Activated naive CD4-positive, alpha-beta T cell treated with anti-CD3 and anti-CD28 coated beads, Interleukin-2, amount 10 ng/mL, durations not matched to agents 7 days and 5 days (primary cell): ENCODE measurements at regions not wholly inside any gene's neighbourhood (a gene's known extent, or its start where the extent isn't known, plus 50 kb on each side); places are given as distances from the start of the nearest gene placed in this dataset.

Experiments
- CTCF ChIA-PET: fragments of 350-600 bp; sonication (Branson Sonifier 250); formaldehyde crosslinking; loops from one replicate; lab custom pipeline; 2021; ENCODE audit warnings: antibody characterized with exemption; lab: Charles Lee
- DNase-seq: peaks from one replicate; pipeline ENCODE4 v3.0.0-alpha.2; 2020
- H3K27ac Mint-ChIP-seq: one replicate; pipeline ENCODE4 v1.8.0; 2021; ENCODE audit warnings: mild to moderate bottlenecking, moderate library complexity, mixed read lengths
- H3K27me3 Mint-ChIP-seq: one replicate; pipeline ENCODE4 v1.8.0; 2021; ENCODE audit warnings: mild to moderate bottlenecking, mixed read lengths
- H3K36me3 Mint-ChIP-seq: one replicate; pipeline ENCODE4 v1.8.0; 2021; ENCODE audit warnings: mixed read lengths
- H3K4me1 Mint-ChIP-seq: one replicate; pipeline ENCODE4 v1.8.0; 2021; ENCODE audit warnings: mixed read lengths
- H3K4me3 Mint-ChIP-seq: one replicate; pipeline ENCODE4 v1.8.0; 2021; ENCODE audit warnings: mild to moderate bottlenecking, moderate library complexity, mixed read lengths
- H3K9me3 Mint-ChIP-seq: one replicate; pipeline ENCODE4 v1.8.0; 2021; ENCODE audit warnings: mixed read lengths

DNA sequence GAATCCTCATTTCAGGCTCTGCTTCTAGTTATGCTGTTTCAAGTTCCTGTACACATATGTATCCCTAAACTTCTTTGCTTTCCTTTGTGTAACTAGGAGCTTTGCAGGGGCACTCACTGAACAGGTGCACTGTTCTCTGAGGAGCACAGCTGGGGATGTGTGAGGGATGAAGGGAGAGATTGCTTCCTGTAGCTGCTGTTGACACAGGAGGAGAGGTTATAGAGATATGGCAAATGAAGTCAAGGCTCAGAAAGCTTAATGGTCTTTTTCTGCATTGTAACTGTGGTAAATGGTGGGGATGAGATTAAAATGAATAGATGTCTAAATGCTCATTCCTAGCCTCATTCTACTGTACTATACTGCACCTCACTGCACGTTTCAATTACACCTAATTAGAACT is 454.3 kb downstream of the BTBD3 start:
- Mint-ChIP-seq H3K27me3 (no peaks in the 10 kb centered on the region), H3K4me3 (no peak overlapping the region), H3K27ac (no peak overlapping the region), H3K4me1 (no peaks in the 10 kb centered on the region), H3K9me3 (peaks cover 6% of the 10 kb centered on the region), H3K36me3 (no peaks in the 10 kb centered on the region)
- CTCF ChIA-PET: no interaction called here
- no peak for DNase-seq

DNA sequence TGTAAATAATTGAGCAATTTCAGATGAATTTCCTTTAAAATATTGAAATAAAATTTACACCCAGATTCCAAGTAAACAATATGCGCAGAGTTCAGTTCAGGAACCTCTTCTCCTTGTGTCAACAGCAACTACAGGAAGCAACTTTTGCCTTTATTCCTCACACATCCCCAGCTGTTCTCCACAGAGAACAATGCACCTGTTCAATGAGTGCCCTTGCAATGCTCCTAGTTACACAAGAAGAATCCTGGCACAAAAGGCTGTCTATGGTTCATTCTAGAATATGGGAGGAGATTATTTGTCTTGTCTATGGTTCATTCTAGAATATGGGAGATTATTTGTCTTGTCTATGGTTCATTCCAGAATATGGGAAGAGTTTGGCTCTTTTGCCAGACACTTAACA is 454.9 kb downstream of the BTBD3 start:
- CTCF ChIA-PET: no interaction called here
- Mint-ChIP-seq H3K9me3 (peaks cover 6% of the 10 kb centered on the region), H3K4me3 (no peak overlapping the region), H3K4me1 (no peaks in the 10 kb centered on the region), H3K27ac (no peak overlapping the region), H3K27me3 (no peaks in the 10 kb centered on the region), H3K36me3 (no peaks in the 10 kb centered on the region)
- no peak for DNase-seq

DNA sequence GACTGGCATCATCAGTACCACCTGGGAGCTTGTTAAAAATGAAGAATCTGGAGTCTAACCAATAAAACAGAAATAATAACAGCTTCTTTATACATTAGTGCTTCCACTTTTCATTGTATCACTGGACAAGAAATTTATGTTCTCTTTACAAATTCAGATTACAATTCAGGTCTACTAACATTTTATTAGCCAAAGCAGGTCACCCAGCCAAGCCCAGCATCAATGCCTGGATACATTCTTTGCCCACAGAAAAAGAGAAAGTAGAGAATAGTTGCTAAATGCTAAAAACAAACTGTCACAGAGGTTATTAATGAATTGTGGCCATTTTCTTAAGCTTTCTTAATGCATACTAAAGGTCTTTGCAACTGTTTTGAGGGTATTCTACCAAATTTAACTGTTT is 458.3 kb downstream of the BTBD3 start:
- peaks cover 14% of the 10 kb centered on the region for H3K9me3 Mint-ChIP-seq
- CTCF ChIA-PET: interaction anchor here (0.6 kb wide), 1 partner anchor 17 kb away, joined by 3 read pairs; no protein-coding TSS in a partner anchor
- H3K4me1 Mint-ChIP-seq: no peaks in the 10 kb centered on the region
- no peaks in the 10 kb centered on the region for H3K27me3 Mint-ChIP-seq
- no peaks in the 10 kb centered on the region for H3K36me3 Mint-ChIP-seq
- DNase-seq: no peak
- no peak overlapping the region for H3K27ac Mint-ChIP-seq
- no peak overlapping the region for H3K4me3 Mint-ChIP-seq

DNA sequence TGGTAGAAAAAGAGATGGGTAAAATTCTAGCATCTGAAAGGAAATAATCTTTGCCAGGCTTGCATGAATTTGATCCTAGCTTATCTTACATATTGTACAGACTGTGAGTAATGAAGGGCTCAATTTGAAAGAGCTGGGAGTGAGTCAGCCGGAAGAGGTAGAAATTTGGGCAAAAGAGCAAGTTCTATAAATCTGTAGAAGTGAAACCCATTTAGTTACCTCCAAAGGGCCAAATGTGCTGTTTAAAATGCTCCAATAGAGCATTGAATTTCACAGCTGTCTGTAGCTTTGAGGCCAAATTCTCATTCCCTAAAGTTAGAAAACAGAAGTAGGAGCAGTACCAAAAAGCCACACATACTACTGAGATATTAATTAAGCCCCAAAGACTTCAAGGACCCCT is 466.1 kb downstream of the BTBD3 start:
- Mint-ChIP-seq H3K36me3 (no peaks in the 10 kb centered on the region), H3K4me1 (no peaks in the 10 kb centered on the region), H3K4me3 (no peak overlapping the region), H3K27ac (no peak overlapping the region), H3K9me3 (peaks cover 12% of the 10 kb centered on the region), H3K27me3 (no peaks in the 10 kb centered on the region)
- no peak for DNase-seq
- CTCF ChIA-PET: no interaction called here

DNA sequence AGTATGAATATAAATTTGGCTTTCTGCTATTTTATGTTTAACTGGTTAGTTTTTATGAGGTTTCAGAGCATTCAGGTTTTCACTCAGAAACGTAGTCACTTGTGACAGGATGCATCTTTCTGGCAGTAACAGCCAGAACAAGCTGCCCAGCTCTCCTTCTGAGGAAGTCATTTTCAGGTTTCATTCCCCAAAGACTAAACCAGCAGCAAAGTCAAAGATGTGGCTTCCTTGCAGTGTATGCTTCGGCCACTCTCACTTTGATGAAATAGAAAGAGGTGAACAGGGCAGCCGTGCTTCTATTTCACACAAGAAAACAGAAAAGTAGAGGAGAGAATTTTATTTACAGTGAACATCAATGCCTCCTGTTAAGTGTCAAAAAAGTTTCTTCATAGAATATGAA is 469.1 kb downstream of the BTBD3 start:
- H3K27me3 Mint-ChIP-seq: no peaks in the 10 kb centered on the region
- H3K27ac Mint-ChIP-seq: no peak overlapping the region
- H3K4me3 Mint-ChIP-seq: no peak overlapping the region
- H3K36me3 Mint-ChIP-seq: no peaks in the 10 kb centered on the region
- H3K9me3 Mint-ChIP-seq: peaks cover 14% of the 10 kb centered on the region
- no peak for DNase-seq
- H3K4me1 Mint-ChIP-seq: no peaks in the 10 kb centered on the region
- CTCF ChIA-PET: no interaction called here

DNA sequence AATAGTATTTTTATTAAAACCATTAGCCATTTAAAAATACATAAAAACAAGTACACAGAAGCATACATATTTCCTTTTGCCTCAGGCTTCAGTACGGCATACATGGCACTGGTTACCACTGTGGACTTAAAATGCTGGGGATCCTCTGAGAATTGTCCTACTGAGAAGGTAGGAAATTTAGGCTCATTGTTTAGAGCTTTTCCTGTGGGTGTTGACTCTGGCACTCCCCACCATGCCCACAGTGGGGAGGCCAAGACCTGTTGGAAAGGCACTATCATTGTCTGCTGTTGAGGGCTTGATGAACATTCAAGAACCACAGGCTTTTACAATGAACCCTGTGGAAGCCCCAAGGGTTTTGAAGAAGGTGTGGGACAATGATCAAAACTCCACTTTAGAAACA is 473.4 kb downstream of the BTBD3 start:
- Mint-ChIP-seq H3K36me3 (no peaks in the 10 kb centered on the region), H3K4me3 (no peak overlapping the region), H3K27ac (no peak overlapping the region), H3K9me3 (peaks cover 17% of the 10 kb centered on the region), H3K4me1 (no peaks in the 10 kb centered on the region), H3K27me3 (no peaks in the 10 kb centered on the region)
- no peak for DNase-seq
- CTCF ChIA-PET: no interaction called here

DNA sequence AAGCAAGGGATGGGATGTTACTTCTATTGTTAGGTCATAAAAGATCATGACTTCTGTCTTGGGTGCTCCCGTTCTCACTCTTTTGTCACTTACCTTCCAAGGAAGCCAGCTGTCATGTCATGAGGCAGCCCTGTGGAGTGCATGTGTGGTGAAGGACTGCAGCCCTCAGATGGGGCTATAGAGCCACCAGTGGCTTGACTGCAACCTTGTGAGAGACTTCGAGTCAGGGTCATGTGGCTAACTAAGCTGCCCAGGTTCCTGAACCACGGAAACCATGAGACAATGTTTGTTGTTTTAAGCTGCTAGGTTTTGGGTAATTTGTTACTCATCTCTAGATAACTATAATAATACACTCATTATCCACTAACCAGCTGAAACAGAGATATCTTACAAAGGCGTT is 477.1 kb downstream of the BTBD3 start:
- no peak overlapping the region for H3K4me3 Mint-ChIP-seq
- no peaks in the 10 kb centered on the region for H3K36me3 Mint-ChIP-seq
- CTCF ChIA-PET: no interaction called here
- no peak overlapping the region for H3K27ac Mint-ChIP-seq
- H3K9me3 Mint-ChIP-seq: peaks cover 12% of the 10 kb centered on the region
- DNase-seq: no peak
- no peaks in the 10 kb centered on the region for H3K27me3 Mint-ChIP-seq
- no peaks in the 10 kb centered on the region for H3K4me1 Mint-ChIP-seq

DNA sequence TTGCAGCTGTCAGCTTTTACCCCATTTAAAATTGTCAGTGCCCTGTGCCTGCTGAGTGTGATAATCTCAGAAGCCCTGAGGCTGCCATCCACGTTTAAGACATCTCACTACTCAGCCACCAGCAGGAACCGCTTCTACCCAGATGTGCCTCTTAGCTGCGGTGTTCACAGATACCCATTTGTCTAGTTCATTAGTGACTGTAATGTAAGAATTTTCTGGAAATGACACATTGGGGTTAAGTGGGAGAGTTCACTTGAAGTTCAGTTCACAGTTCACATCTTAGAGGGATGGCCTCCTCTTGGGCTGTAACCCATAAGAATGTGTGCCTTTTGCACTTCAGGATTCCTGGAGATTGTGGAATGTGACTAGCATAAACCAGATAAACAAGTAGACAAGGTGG is 477.7 kb downstream of the BTBD3 start:
- no peaks in the 10 kb centered on the region for H3K4me1 Mint-ChIP-seq
- CTCF ChIA-PET: no interaction called here
- no peak overlapping the region for H3K4me3 Mint-ChIP-seq
- no peak overlapping the region for H3K27ac Mint-ChIP-seq
- H3K9me3 Mint-ChIP-seq: peaks cover 10% of the 10 kb centered on the region
- H3K27me3 Mint-ChIP-seq: no peaks in the 10 kb centered on the region
- DNase-seq: no peak
- no peaks in the 10 kb centered on the region for H3K36me3 Mint-ChIP-seq

DNA sequence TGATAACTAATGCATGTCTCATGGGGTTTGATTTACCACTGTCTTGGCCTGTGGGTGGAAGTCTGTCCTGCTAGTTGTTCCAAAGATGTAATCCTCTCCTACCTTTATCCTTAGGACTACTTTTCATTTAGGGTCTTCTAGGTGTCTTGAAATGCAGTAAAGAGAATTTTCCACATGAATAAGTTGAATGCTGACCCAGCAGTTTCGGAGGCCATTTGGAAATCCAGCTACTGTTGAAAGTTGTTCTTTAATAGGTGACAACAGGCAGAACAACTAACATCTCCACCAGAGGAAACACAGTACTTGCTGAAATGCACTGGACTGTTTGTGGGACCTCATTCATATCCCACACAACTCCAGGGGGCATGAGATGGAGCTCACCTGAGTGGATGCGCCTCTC is 478.1 kb downstream of the BTBD3 start:
- H3K4me3 Mint-ChIP-seq: no peak overlapping the region
- no peaks in the 10 kb centered on the region for H3K36me3 Mint-ChIP-seq
- CTCF ChIA-PET: no interaction called here
- no peaks in the 10 kb centered on the region for H3K4me1 Mint-ChIP-seq
- no peak for DNase-seq
- peaks cover 8% of the 10 kb centered on the region for H3K9me3 Mint-ChIP-seq
- no peak overlapping the region for H3K27ac Mint-ChIP-seq
- no peaks in the 10 kb centered on the region for H3K27me3 Mint-ChIP-seq

DNA sequence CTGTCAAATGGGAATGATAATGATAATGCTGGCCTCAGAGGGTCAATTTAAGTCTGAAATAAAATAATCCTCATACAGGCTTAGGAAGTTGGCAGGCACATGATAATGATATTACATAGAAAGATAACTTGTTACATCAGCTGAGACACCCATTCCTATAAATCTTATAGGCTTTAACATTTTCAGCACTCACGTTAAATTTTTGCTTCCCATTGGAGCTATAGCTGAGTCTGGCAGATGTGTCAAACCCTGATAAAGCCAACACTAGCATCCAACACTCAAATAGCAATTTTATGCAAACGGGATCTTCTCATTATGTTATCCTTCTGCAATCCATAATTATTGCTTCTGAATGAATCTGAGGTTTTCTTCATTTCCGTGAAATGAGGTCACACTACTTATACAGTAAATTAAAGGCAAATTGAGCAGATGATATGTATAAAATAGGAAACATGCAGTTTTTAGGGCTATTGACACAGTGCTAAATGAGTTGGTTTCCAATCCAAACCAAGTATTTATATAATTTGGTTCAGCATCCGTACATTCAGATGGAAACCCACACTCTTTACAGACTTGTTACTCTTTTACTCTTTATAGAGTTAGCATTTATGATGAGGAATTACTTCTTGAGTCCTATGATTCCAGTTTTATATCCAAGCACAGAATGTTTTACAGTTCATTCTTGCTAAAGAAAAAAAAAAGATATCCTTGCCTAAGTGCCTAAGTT is 481.6 kb downstream of the BTBD3 start:
- CTCF ChIA-PET: no interaction called here
- H3K36me3 Mint-ChIP-seq: no peaks in the 10 kb centered on the region

DNA sequence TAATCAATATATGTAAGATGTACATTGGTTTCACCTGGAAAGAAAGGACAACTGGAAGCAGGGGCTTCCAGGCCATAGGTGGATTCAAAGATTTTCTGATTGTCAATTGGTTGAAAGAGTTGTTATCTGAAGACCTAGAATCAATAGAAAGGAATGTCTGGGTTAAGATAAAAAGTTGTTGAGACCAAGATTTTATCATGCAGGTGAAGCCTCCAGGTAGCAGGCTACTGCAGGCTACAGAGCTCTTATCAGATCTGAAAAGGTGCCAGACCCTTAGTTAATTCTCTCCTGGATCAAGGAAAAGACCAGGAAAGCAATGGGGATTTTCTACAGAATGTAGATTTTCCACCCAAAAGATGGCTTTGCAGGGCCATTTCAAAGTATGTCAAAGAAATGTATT is 487.2 kb downstream of the BTBD3 start:
- Mint-ChIP-seq H3K27ac (no peak overlapping the region), H3K4me3 (no peak overlapping the region), H3K27me3 (no peaks in the 10 kb centered on the region), H3K36me3 (no peaks in the 10 kb centered on the region), H3K4me1 (no peaks in the 10 kb centered on the region), H3K9me3 (peaks cover 25% of the 10 kb centered on the region)
- DNase-seq: no peak
- CTCF ChIA-PET: no interaction called here

More for the DNA sequence above, 481.6 kb downstream of the BTBD3 start:
- no peak for DNase-seq
- H3K9me3 Mint-ChIP-seq: peaks cover 11% of the 10 kb centered on the region
- no peak overlapping the region for H3K4me3 Mint-ChIP-seq
- H3K4me1 Mint-ChIP-seq: no peaks in the 10 kb centered on the region
- H3K27ac Mint-ChIP-seq: no peak overlapping the region
- H3K27me3 Mint-ChIP-seq: no peaks in the 10 kb centered on the region

DNA sequence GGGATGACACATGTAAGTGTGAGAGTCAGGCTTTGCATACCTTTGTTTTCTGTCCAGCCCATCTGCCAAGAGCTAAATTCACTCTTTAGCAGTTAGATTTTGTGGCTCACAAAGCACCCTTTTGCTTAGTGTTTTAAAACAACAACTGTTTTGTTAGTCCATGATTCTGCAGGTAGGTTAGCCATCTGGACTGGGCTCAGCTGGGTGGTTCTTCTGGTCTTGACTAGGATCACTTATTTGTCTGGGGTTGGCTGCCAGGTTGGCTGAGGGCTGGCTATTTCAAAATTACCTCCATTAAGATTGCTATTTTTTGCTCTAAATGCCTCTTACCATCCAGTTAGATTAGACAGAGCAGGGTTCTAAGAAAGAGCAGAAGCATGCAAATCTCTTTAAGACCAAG is 489.3 kb downstream of the BTBD3 start:
- no peaks in the 10 kb centered on the region for H3K4me1 Mint-ChIP-seq
- CTCF ChIA-PET: no interaction called here
- no peak overlapping the region for H3K4me3 Mint-ChIP-seq

DNA sequence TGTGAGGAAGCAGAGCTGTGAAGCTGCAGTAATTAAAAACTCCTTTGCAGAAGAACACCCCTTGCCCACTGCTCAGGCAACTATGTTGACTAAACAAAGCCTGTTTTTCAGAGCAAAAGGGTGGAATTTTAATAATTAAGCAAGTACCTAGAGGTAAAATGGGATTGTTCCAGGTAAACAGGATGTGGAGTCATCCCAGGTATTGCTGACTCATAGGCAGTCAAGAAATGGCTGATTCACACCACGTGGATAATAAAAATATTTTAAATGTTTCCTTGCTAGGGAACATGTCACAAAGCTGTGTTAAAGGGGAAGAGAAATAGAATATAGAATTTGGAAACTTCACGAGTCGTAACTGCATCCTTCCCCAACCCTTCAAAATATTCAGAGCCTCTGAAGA is 491.8 kb downstream of the BTBD3 start:
- Mint-ChIP-seq H3K9me3 (peaks cover 26% of the 10 kb centered on the region), H3K36me3 (no peaks in the 10 kb centered on the region), H3K27me3 (no peaks in the 10 kb centered on the region), H3K27ac (no peak overlapping the region), H3K4me3 (no peak overlapping the region), H3K4me1 (no peaks in the 10 kb centered on the region)
- CTCF ChIA-PET: no interaction called here
- no peak for DNase-seq

More for the DNA sequence above, 489.3 kb downstream of the BTBD3 start:
- Mint-ChIP-seq H3K9me3 (peaks cover 26% of the 10 kb centered on the region), H3K27me3 (no peaks in the 10 kb centered on the region), H3K36me3 (no peaks in the 10 kb centered on the region), H3K27ac (no peak overlapping the region)
- no peak for DNase-seq

DNA sequence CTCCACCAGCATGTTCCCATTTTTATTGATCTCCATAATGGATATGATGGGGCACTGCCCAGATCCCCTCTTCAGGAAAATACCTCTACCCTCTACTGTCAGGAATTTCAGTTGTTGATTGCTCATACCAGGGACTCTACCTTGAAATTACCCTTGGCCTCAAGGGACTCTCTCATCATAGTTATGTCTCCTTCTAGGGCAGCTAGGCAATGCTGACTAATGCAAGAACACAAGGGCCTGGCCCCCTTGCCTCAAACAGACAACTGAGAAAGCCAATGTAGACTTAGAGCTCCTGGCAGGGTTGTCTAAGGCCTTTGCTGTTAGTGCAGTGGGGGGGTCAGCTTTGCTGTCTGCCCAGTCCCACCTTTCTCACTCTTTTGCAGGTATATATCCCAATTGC is 493.1 kb downstream of the BTBD3 start:
- DNase-seq: no peak
- CTCF ChIA-PET: no interaction called here
- Mint-ChIP-seq H3K27ac (no peak overlapping the region), H3K9me3 (peaks cover 27% of the 10 kb centered on the region), H3K4me1 (no peaks in the 10 kb centered on the region), H3K36me3 (no peaks in the 10 kb centered on the region), H3K4me3 (no peak overlapping the region), H3K27me3 (no peaks in the 10 kb centered on the region)

DNA sequence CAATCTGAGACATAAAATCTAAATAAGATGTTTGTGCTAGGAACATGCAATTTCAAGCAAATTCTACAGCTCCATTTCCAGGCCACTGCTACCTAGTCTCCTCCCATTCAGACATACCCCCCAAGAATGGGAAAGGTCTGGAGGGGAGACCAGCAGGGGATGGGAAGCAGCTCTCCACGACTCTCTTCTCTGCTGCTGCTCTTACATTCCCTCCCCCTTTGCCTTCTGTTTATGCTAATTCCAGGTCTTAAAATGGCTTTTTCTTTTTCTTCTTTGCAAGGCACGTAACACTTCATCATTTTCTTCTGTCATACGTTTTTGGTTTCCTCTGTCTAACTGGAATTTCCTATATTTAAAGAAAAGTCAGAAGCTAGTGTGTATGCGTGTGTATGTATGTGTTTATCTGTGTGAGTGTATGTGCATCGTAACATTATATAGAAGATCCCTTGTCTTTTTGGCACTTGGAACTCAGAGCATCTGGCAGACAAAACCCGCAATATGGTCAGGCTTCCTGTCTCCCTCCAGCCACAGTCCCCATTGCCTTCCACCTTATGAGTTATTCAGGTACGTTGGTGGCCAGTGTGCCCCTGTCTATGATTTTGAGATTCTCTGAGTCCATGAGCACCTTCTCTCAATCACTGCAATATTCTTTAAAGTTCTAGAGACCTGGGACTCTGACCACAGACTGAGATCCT is 493.7 kb downstream of the BTBD3 start:
- Mint-ChIP-seq H3K9me3 (peaks cover 27% of the 10 kb centered on the region), H3K27me3 (no peaks in the 10 kb centered on the region), H3K4me1 (no peaks in the 10 kb centered on the region), H3K4me3 (no peak overlapping the region), H3K36me3 (no peaks in the 10 kb centered on the region), H3K27ac (no peak overlapping the region)
- DNase-seq: no peak
- CTCF ChIA-PET: no interaction called here
